H1 (cell line): ENCODE measurements at regions not wholly inside any gene's neighbourhood (a gene's known extent, or its start where the extent isn't known, plus 50 kb on each side); places are given as distances from the start of the nearest gene placed in this dataset.

Experiments used
- ATF3 ChIP-seq: IDR thresholded peaks from 2 replicates; pipeline ENCODE4 v1.6.1; 2011; ENCODE audit warnings: low read depth, mild to moderate bottlenecking, low read length; ENCODE audit not compliant: insufficient read depth
- GTF2F1 ChIP-seq: IDR thresholded peaks from 2 replicates; pipeline ENCODE4 v1.6.1; 2012; ENCODE audit warnings: low read depth, low read length, improper control_type of control experiment, borderline replicate concordance
- NRF1 ChIP-seq: IDR thresholded peaks from 2 replicates; pipeline ENCODE4 v1.6.1; 2011; ENCODE audit warnings: mild to moderate bottlenecking, low read depth, low read length, improper control_type of control experiment
- USF2 ChIP-seq: IDR thresholded peaks from 2 replicates; pipeline ENCODE4 v1.6.1; 2011; ENCODE audit warnings: low read length, improper control_type of control experiment
- ZNF274 ChIP-seq: IDR thresholded peaks from 2 replicates; pipeline ENCODE4 v1.7.0; 2012; ENCODE audit warnings: low read length, borderline replicate concordance; ENCODE audit errors: extremely low read depth

GRCh38 chr2:166610913-166611305 lies 116.9 kb upstream of the SCN7A start (continued):
- no peak for TF ChIP-seq GTF2F1
- no peak for TF ChIP-seq ZNF274
- TF ChIP-seq NRF1 = no peak
- TF ChIP-seq USF2 = no peak
- TF ChIP-seq ATF3 = no peak
